GM18517 (cell line): ENCODE measurements at regions not wholly inside any gene's neighbourhood (a gene's known extent, or its start where the extent isn't known, plus 50 kb on each side); places are given as distances from the start of the nearest gene placed in this dataset.

Experiments
- ATAC-seq: cut with Tn5 transposase; IDR thresholded peaks from one replicate; pipeline ENCODE4 v1.9.1; 2021; ENCODE audit warnings: mild to moderate bottlenecking, moderate library complexity; ENCODE audit not compliant: unreplicated experiment

DNA sequence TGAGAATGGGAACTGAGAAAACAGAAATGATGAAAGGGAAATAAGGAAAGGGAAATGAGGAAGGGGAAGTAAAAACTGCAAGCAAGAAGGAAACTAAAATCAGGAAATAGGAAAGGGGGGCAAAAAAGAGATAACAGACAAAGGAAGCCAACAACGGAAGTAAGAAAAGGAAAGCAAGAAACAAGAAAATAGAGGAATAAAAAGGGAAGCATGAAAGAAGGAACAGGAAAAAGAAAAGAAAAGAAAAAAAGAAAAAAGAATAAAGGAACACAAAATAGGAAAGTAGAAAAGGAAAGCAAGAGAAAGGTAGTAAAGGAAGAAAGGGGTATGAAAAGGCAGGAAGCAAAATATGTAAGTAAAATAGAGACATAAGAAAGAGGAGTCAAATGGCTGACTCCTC, 241.2 kb upstream of the NCKAP5 start:
- no peak for ATAC-seq

DNA sequence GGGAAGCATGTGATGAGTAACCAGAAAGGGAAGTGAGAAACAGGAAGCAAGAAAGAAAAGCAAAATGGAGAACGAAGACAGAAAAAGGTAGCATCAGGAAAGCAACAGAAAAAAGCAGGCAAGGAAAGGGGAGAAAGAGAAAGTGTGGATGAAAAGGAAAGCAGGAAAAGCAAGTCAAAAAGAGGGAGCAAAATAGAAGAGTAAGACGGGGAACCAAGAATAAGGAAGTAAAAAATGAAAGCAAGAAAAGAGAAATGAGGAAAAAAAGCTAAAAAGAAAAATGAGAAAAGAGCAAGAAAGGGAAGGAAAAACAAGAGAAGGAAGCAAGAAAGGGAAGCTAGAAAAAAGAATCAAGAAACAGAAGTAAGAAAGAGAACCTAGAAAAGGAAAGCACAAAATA, 242.3 kb upstream of the NCKAP5 start:
- no peak for ATAC-seq

DNA sequence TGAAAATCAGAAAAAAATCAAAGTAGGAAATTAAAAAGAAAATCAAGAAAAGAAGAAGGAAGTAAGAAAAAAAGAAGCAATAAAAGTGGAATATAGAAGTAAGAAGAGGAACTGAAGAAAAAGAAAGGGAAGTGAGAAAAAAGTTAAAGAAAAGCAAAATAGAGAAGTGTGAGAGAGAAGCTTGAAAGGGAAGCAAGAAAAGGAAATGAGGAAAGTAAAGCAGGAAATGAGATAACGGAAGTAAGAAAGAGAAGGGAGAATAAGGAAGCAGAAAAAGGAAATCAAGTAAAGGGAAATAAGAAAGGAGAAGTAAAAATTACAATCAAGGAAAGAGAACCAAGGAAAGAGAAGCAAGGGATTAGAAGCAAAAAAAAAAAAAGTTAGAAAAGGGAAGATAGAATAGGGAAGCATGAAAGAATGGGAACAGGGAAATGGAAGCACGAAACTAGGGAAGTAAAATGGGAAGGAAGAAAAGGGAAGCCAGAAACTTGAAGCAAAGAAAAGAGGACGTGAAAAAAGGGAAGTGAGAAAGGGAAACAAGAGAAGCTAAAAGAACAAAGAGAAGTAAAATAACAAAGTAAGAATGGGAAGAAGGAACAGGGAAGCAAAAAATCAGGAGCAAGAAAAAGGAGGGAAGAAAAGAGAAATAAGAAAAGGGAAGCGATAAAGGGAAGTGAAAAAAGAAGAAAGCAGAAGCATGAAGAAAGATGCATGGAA, 243.3 kb upstream of the NCKAP5 start:
- ATAC-seq: no peak

DNA sequence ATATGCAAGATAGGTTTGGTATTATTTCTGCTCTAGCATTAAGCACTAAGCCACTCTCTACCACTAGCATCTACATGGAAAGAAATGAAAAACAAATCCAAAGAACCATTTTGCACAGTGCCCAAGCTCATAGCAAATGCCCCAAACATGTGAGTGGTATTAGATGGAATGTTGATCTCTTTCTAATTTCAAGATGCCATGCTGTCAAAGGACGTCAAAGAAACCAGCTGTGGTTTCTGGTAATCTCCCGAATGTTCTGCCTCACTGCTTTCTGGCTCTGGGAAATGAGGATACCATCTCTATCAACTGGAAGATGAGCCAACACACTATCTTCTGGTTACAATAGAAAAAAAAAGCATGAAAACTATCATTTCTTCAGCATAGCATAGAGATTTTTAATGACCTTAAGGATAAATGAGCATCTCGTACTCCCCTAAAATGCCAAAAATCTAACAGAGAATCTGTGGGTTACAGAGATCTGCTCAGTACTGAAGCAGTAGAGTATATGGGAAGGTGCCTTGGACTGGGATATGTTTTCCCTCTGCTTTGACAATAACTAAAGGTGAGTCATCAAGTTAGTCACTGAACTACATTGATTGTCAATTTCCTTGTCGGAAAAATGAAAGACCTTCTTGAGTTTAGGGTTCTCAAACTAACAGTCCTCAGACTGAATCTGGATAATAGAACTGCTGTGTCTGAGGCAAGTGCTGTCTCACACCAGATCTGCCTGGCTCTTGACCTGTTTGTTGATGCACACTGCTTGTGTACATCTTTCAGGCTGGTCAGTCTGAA, 244.8 kb upstream of the NCKAP5 start:
- ATAC-seq: no peak

GRCh38 chr2:133814890-133815289, 246.6 kb upstream of the NCKAP5 start:
- ATAC-seq: no peak

DNA sequence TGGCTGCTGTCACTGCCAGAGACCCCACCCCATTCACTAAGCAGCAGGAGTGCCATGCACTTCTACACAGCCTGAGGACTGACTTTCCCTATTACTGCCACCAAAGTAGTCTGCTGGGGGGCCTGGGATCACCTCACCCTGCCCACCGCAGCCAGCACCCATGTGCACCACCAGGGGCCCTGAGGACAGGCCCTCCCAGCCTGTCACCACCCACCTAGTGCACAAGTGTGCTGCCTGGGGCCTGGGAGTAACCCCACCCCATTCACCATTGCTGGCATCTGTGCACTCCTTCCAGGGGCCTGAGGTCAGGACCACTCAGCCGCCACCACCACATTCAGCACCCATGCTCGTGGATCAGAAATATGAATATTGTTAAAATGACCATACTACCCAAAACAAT, 247.8 kb upstream of the NCKAP5 start:
- ATAC-seq: no peak

DNA sequence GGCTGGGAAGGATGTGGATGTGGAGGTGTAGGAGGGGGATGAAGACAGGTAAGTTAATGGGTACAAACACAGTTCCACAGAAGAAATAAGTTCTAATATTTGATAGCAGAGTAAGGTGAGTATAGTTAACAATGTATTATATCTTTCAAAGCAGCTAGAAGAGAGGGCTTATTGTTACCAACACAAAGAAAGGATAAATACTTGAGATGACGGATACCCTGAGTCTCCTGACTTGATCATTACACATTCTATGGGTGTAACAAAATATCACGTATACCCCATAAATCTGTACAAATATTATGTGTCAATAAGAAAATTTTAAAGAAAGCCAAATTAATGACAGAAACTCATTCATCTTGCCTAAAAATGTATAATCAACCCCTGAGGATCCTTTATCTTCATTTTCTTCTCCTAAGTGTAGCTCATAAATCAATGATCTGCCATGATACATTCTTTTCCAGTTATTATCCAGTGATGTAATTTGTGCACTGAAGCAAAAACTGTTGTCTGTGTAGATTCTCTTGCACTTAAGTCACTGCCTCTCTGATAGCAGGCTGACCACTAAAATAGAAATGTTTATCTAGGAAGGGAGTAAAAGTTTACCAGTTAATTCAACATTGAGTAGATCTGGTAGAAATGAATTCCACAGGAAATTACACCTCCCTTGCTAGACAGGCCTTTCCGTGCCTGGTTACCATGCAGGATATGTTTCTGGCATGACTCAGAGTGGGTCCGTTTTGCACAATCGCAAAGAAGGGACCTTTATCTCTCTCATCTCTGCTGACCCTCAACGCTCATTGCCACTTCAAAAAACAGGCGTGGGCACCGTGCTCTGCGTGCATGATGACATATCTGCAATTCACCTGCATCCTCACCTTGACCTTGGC, 249.7 kb upstream of the NCKAP5 start:
- ATAC-seq: no peak

DNA sequence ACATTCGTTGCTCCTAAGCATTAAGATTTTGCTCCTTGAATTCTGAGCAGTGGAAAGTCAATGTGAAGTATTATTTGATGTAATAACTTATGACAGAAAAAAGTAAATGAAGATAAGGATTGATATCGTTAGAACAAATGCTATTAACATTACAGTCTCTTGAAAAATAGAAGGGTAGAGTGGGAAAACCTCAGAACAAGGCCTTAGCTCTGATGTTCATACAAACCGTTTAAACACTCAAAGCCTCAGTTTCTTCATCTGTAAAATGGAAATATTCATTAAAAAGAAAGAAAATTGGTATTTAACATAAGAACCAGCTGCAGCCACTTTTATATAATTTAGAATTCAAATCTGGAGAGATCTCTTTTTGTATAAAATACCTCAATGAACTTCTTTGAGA, 250.4 kb upstream of the NCKAP5 start:
- no peak for ATAC-seq

- no peak for ATAC-seq
Observed at GRCh38 chr2:133819906-133820305, 251.6 kb upstream of the NCKAP5 start.

DNA sequence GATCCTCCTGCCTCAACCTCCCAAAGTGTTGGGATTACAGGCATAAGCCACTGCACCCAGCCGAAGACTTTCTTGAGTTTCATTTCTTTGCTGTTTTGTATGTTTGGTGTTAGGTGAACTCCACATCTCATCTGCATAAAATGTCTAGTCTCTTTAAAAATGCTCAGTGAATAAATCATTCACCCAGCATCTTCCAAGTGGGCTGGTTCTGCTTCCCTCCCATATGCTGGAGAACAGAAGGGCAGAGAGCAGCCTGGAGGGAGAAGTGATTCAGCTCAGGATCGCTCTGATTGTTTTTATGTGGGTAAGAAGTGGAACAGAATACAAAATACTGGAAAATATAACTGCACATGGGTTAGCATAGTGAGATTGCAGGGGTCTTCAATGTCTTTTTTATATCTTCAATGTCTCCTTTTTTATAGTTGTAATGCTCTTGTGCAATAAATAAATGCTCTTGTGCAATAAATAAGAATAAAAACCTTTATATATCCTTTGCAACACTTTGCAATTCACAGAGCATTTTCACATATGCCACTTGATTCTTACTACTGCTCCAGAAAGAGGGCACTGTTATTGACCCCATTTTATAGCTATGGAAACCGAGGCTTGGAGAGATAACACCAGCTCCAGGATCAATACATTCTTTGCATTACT, 253.0 kb upstream of the NCKAP5 start:
- no peak for ATAC-seq

DNA sequence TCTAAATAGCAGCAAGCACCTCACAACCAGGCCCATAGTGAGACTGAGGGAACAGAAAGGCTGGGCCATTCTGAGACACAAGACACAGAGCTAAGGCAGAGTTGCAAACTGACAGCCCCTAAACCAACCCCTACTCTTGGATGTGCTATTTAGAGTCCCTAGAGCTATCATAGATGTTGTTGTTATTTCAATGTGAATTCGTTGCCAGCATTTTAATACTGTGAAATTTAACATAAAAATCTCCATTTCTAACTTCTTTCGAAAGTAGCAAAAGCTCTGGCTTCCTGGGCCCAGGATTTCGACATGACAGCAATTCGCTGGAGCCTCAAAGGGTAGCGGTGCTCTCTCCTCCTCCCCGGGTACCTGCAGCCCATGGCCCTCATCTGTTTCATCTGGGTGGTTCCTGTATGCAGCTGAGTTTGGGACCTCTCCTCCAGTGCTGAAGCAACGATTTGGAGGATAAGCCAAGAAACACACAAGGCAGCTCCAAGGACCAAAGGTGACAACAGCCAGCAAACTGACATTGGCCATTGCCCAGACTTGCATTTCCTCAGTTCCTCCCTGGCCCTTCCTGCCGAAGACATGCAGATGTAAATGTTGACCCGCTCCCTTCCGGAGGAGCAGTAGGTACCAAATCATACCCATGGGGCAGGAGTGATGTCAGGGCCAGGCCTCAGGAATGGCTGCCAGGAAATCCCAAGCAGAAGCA, 254.4 kb upstream of the NCKAP5 start:
- no peak for ATAC-seq

DNA sequence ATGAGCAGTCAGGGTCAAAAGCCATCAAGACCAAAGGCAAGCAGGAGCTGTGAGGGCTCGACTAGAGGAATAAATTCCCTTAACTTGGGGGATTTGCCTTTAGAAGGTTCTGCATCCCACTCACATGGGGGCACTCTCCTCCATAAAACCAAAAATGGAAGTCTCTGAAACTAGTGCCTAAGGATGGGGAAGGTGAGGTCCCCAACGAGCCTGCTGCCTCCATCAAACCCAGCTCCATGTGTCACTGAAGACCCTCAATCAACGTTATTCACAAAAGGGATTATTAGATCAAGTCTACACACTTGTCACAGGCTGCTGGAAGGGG, 254.9 kb upstream of the NCKAP5 start:
- ATAC-seq: no peak

DNA sequence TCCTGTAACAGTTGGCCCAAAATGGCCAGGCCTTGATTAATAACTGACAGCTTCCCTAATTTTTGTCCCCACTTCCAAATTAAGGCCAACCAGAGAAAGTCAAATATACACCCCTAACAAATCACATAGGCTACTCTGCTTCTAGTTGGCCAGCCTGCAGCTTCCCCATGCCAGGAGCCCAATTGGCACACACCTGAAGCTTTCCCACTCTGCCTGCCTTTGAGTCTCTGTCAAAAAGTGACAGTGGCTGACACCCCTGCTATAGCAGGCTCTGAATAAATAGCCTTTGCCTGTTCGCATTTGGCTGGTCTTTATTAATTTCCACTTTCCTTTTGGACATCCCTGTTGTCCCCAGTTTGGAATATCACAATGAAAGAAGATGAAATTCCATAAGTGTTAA, 256.6 kb upstream of the NCKAP5 start:
- no peak for ATAC-seq

DNA sequence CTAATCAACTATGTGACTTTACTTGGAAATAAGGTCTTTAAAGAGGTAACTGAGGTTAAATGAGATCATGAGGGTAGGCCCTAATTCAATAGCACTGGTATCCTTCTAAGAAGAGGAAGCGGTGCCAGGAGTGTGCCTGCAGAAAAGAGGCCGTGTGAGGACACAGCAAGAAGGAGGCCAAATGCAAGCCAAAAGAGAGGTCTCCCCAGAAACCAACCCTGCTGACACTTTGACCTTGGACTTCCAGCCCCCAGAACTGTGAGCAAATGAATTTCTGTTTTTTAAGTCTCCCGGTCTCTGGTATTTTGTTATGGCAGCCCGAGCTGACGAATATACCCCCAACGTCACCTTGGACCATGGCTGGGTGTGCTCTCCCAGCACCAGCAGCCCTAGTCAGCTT, 257.5 kb upstream of the NCKAP5 start:
- no peak for ATAC-seq

GRCh38 chr2:133828913-133829312, 260.6 kb upstream of the NCKAP5 start:
- ATAC-seq: no peak

GRCh38 chr2:133829450-133830020, 261.3 kb upstream of the NCKAP5 start:
- ATAC-seq: no peak

DNA sequence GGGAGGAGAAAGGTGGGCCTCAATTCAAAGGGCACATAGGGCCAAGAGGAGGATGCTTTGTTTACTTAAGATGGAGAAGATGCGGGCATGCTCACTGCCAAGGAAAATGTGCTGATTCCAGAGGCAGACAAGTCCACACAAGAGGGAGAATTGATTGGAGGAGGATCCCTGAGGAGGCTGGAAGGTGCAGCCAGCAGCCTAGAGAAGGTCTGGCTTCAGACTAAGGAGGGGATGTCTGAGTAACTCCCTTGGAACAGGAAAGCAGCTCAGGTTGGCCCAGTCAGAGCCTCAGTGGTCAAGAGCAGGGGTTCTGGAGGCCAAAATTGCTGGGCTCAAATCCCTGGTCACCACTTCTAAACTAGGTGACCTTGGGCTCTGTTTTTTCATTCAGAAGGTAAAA, 265.5 kb upstream of the NCKAP5 start:
- no peak for ATAC-seq

DNA sequence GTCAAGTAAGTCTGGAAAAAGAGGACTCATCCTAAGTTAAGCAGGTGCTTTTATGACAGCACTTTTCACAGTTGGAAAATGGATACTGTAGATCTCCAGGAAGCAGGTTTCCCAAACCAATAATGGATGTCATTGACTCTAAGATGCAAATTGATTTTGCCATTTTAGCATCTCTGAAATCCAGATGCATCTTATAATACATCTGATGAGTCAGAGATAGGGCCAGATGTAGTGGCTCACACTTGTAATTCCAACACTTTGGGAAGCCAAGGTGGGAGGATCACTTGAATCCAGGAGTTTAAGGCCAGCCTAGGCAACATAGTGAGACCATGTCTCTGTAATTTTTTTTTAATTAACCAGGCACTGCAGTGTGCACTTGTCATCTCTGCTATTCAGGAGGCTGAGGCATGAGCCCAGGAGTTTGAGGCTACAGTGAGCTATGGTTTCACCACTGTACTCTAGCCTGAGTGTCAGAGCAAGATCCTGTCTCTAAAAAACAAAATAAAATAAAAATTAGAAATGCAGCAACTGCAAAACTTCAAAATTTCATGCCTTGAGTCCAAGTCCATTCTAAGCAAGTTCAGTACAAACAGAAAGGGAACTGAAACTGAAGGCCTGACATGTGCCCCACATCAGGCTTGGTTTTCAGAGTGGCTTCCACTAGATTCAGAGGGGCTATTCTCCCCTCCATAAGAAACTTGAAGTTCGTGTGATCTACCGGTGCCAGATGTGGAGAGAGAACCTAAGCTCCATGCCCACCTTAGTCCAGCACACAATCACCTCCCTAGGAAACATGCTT, 267.8 kb upstream of the NCKAP5 start:
- ATAC-seq: no peak

DNA sequence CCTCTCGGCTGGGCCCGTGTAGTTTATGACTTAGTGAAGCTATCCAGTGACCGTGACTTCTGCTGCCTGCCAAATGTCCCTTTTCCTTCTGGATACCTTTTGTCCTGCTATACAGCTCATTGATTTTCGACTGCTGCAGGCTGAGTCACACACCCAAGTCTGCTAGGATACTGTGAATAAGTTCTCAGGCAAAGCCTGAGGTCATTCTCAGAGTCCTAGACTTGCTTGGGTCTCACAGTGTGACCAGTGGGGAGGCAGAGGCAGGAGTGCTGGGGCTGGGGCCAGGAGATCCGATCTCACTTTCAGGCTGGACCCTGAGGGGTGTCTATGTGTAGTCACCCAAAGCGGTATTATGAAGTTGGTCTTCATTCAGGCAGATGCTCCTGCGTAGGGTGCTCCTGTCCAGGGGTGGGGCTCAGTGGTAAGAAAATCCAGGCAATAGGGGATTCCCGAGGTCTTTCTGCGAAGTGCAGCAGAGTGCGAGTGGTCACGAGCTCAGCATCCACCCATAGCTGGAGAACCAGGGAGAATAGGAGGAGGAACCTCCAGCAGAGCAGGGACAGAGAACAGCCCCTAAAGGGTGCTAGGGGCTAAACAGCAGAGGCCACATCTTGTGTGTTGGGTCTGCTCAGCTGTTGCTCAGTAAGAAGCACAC, 268.6 kb upstream of the NCKAP5 start:
- no peak for ATAC-seq
